Keratinocyte (primary cell): ENCODE measurements at regions not wholly inside any gene's neighbourhood (a gene's known extent, or its start where the extent isn't known, plus 50 kb on each side); places are given as distances from the start of the nearest gene placed in this dataset.

Source experiments
- DNase-seq: peaks from one replicate; pipeline ENCODE4 v3.0.0-alpha.2; 2011; ENCODE audit warnings: low read depth, missing footprints, low spot score
- FAIRE-seq: peaks from 2 replicates; lab custom pipeline; 2011; peaks lifted over from hg19 to GRCh38; lab: Jason Lieb, UNC
- H2AFZ ChIP-seq: 2 replicates; pipeline ENCODE4 v1.6.0; 2012; ENCODE audit warnings: low read length, control low read depth, inconsistent platforms; ENCODE audit not compliant: control insufficient read depth
- H3K27ac ChIP-seq: 2 replicates; pipeline ENCODE4 v1.5.1; 2011; ENCODE audit warnings: low read length; ENCODE audit not compliant: control insufficient read depth, insufficient read depth
- H3K27me3 ChIP-seq: 3 replicates; pipeline ENCODE4 v1.6.0; 2011; ENCODE audit warnings: low read length; ENCODE audit not compliant: control insufficient read depth, insufficient read depth; ENCODE audit errors: extremely low read depth
- H3K36me3 ChIP-seq, 2 experiments: 2 replicates in 1 of 2; 3 replicates in 1 of 2; pipeline ENCODE4 v1.5.1; 2011; ENCODE audit warnings: low read length in 2 of 2, mild to moderate bottlenecking in 1 of 2; ENCODE audit not compliant: control insufficient read depth in 2 of 2, insufficient read depth in 2 of 2; ENCODE audit errors: extremely low read depth in 1 of 2
- H3K4me1 ChIP-seq: 3 replicates; pipeline ENCODE4 v1.5.1; 2011; ENCODE audit warnings: low read length; ENCODE audit not compliant: control insufficient read depth, insufficient read depth; ENCODE audit errors: extremely low read depth
- H3K4me2 ChIP-seq: 3 replicates; pipeline ENCODE4 v1.6.0; 2011; ENCODE audit warnings: low read depth, low read length; ENCODE audit not compliant: control insufficient read depth, insufficient read depth; ENCODE audit errors: extremely low read depth
- H3K4me3 ChIP-seq, 3 experiments: fragments of 200-600 bp in 1 of 3; sonication (generic) in 1 of 3; 2 replicates in 2 of 3; 3 replicates in 1 of 3; pipeline ENCODE4 v1.5.1; 2011 to 2016; ENCODE audit warnings: low read length in 3 of 3, mild to moderate bottlenecking in 3 of 3, control low read depth in 2 of 3, inconsistent platforms in 1 of 3, low read depth in 1 of 3, mixed read lengths in 1 of 3, mixed run types in 1 of 3, moderate library complexity in 1 of 3; ENCODE audit not compliant: control insufficient read depth in 2 of 3, insufficient read depth in 2 of 3; ENCODE audit errors: extremely low read depth in 1 of 3
- H3K79me2 ChIP-seq: 2 replicates; pipeline ENCODE4 v1.6.0; 2012; ENCODE audit warnings: low read length; ENCODE audit not compliant: control insufficient read depth, insufficient read depth
- H3K9ac ChIP-seq: 3 replicates; pipeline ENCODE4 v1.6.0; 2011; ENCODE audit warnings: low read length; ENCODE audit not compliant: control insufficient read depth, insufficient read depth; ENCODE audit errors: extremely low read depth
- H3K9me1 ChIP-seq: 3 replicates; pipeline ENCODE4 v1.6.0; 2011; ENCODE audit warnings: low read length; ENCODE audit not compliant: control insufficient read depth, insufficient read depth; ENCODE audit errors: extremely low read depth
- H3K9me3 ChIP-seq: 2 replicates; pipeline ENCODE4 v1.5.1; 2012; ENCODE audit warnings: low read depth, low read length; ENCODE audit not compliant: control insufficient read depth
- H4K20me1 ChIP-seq: 3 replicates; pipeline ENCODE4 v1.6.0; 2011; ENCODE audit warnings: low read length; ENCODE audit not compliant: control insufficient read depth, insufficient read depth; ENCODE audit errors: extremely low read depth
- CTCF ChIP-seq, 3 experiments: IDR thresholded peaks in 1 of 3; conservative IDR thresholded peaks in 1 of 3; optimal IDR thresholded peaks in 1 of 3; 2 replicates in 2 of 3; 3 replicates in 1 of 3; pipeline versions ENCODE3 to v1.5.1; 2011; ENCODE audit warnings: low read length in 3 of 3, mild to moderate bottlenecking in 3 of 3, moderate library complexity in 2 of 3, control low read depth in 1 of 3, inconsistent platforms in 1 of 3; ENCODE audit not compliant: insufficient read depth in 2 of 3; ENCODE audit errors: extremely low read depth in 1 of 3
- EZH2 ChIP-seq: IDR thresholded peaks from one replicate; pipeline ENCODE4 v1.6.1; 2012; ENCODE audit warnings: inconsistent platforms, mild to moderate bottlenecking, low read length, moderate library complexity
- dilution Hi-C: fragments of 300-500 bp; cut with MboI; formaldehyde crosslinking; loops from one replicate; pipeline ENCODE4 v1.7.0; 2020; ENCODE audit warnings: low sequenced_read_pairs; ENCODE audit not compliant: extremely low pct_ligation_motif_present

- Histone ChIP-seq H3K4me2 (no peak overlapping the region), H3K9me1 (no peaks in the 10 kb centered on the region), H3K79me2 (no peaks in the 10 kb centered on the region), H3K36me3 (no peaks in the 10 kb centered on the region), H3K9me3 (peaks cover 2% of the 10 kb centered on the region), H4K20me1 (no peaks in the 10 kb centered on the region), H3K9ac (no peak overlapping the region), H3K27ac (no peak overlapping the region), H2AFZ (no peak overlapping the region), H3K4me3 (no peak overlapping the region), H3K4me1 (no peaks in the 10 kb centered on the region), H3K27me3 (no peaks in the 10 kb centered on the region)
- FAIRE-seq (no peak), DNase-seq (no peak)
- TF ChIP-seq EZH2: no peak
- no peak for TF ChIP-seq CTCF (optimal IDR thresholded peaks at IDR 0.05 in 1 of 3, IDR thresholded peaks at IDR 0.05 in 1 of 3, conservative IDR thresholded peaks at IDR 0.05 in 1 of 3; ENCODE audit: extremely low read depth in 1 of 3, insufficient read depth in 2 of 3, low read length in 3 of 3)
- dilution Hi-C loops: no loop called here
Measured at GRCh38 chr2:144749188-144749587, 229.3 kb upstream of the ZEB2 start.

- Histone ChIP-seq H3K27ac (no peak overlapping the region), H3K36me3 (no peaks in the 10 kb centered on the region), H3K9me3 (peaks cover 2% of the 10 kb centered on the region), H3K9me1 (no peaks in the 10 kb centered on the region), H4K20me1 (no peaks in the 10 kb centered on the region), H3K4me3 (no peak overlapping the region), H3K9ac (no peak overlapping the region), H3K27me3 (no peaks in the 10 kb centered on the region), H3K79me2 (no peaks in the 10 kb centered on the region), H2AFZ (no peak overlapping the region), H3K4me2 (no peak overlapping the region), H3K4me1 (no peaks in the 10 kb centered on the region)
- DNase-seq: no peak
- TF ChIP-seq EZH2 (no peak), CTCF (optimal IDR thresholded peaks at IDR 0.05 in 1 of 3, IDR thresholded peaks at IDR 0.05 in 1 of 3, conservative IDR thresholded peaks at IDR 0.05 in 1 of 3; ENCODE audit: extremely low read depth in 1 of 3, insufficient read depth in 2 of 3, low read length in 3 of 3) (no peak)
- no peak for FAIRE-seq
- dilution Hi-C loops: no loop called here
Measured at GRCh38 chr2:144748443-144748842, 228.5 kb upstream of the ZEB2 start.
